SK-N-SH (cell line): ENCODE measurements at regions not wholly inside any gene's neighbourhood (a gene's known extent, or its start where the extent isn't known, plus 50 kb on each side); places are given as distances from the start of the nearest gene placed in this dataset.

Source experiments
- CTCF ChIP-seq: fragments of 200-600 bp; sonication (generic); IDR thresholded peaks from 2 replicates; pipeline ENCODE4 v1.6.1; 2017; ENCODE audit warnings: antibody characterized with exemption, mild to moderate bottlenecking, moderate library complexity
- GABPA ChIP-seq: IDR thresholded peaks from 2 replicates; pipeline ENCODE4 v1.4.0; 2012; ENCODE audit warnings: low read depth, mild to moderate bottlenecking
- MAX ChIP-seq: IDR thresholded peaks from 2 replicates; pipeline ENCODE4 v1.4.0; 2012; ENCODE audit warnings: low read depth
- MXI1 ChIP-seq: IDR thresholded peaks from 2 replicates; pipeline ENCODE4 v1.6.1; 2012; ENCODE audit warnings: mild to moderate bottlenecking, low read depth, low read length, improper control_type of control experiment
- NRF1 ChIP-seq: IDR thresholded peaks from 2 replicates; pipeline ENCODE4 v1.6.1; 2012; ENCODE audit warnings: low read depth, mild to moderate bottlenecking, low read length
- POLR2AphosphoS5 ChIP-seq: IDR thresholded peaks from 2 replicates; pipeline ENCODE4 v1.6.1; 2012; ENCODE audit warnings: low read depth, low read length
- RCOR1 ChIP-seq: fragments of 150-350 bp; IDR thresholded peaks from 2 replicates; pipeline ENCODE4 v1.6.1; 2017; ENCODE audit warnings: antibody characterized with exemption, low read length
- REST ChIP-seq: IDR thresholded peaks from 2 replicates; pipeline ENCODE4 v1.6.1; 2012; ENCODE audit warnings: mild to moderate bottlenecking, low read depth, low read length, moderate library complexity
- TAF1 ChIP-seq: IDR thresholded peaks from 2 replicates; pipeline ENCODE4 v1.6.1; 2012; ENCODE audit warnings: low read depth, mild to moderate bottlenecking, low read length, moderate library complexity, borderline replicate concordance
- USF2 ChIP-seq: fragments of 150-350 bp; IDR thresholded peaks from 2 replicates; pipeline ENCODE4 v1.6.1; 2017; ENCODE audit warnings: antibody characterized with exemption, low read length, low read depth, borderline replicate concordance
- YY1 ChIP-seq: IDR thresholded peaks from 2 replicates; pipeline ENCODE4 v1.4.0; 2012; ENCODE audit warnings: low read depth, mild to moderate bottlenecking

GRCh38 chr3:178458313-178459037, 77.8 kb upstream of the KCNMB2 start:
- TF ChIP-seq USF2 (no peak), CTCF (no peak), MXI1 (no peak), YY1 (no peak), MAX (no peak), GABPA (no peak), RCOR1 (no peak), NRF1 (no peak), POLR2AphosphoS5 (no peak), TAF1 (no peak), REST (no peak)
